HG03342 (cell line): ENCODE measurements at regions not wholly inside any gene's neighbourhood (a gene's known extent, or its start where the extent isn't known, plus 50 kb on each side); places are given as distances from the start of the nearest gene placed in this dataset.
"Not testable (repeated sequence)": the region's sequence is repeated elsewhere in the genome, so short reads cannot be mapped to it uniquely, and the experiment has no call there.

ENCODE experiments used
- ATAC-seq: cut with Tn5 transposase; IDR thresholded peaks from one replicate; pipeline ENCODE4 v1.9.1; 2021; ENCODE audit warnings: mild to moderate bottlenecking, moderate library complexity; ENCODE audit not compliant: unreplicated experiment

- no peak for ATAC-seq
Observed at GRCh38 chr22:46026899-46027210, 49.9 kb upstream of the WNT7B start.

- ATAC-seq = no peak
Observed at GRCh38 chr22:46027211-46028105, 50.5 kb upstream of the WNT7B start.

GRCh38 chr22:46028106-46028991 is 51.4 kb upstream of the WNT7B start:
- no peak for ATAC-seq

- no peak for ATAC-seq
Observed at GRCh38 chr22:46029036-46029435, 52.1 kb upstream of the WNT7B start.

- ATAC-seq = no peak
Observed at GRCh38 chr22:46029574-46030200, 52.7 kb upstream of the WNT7B start.

- ATAC-seq = no peak
Observed at GRCh38 chr22:46030231-46030880, 53.4 kb upstream of the WNT7B start.

- no peak for ATAC-seq
Observed at GRCh38 chr22:46031066-46031465, 54.1 kb upstream of the WNT7B start.

GRCh38 chr22:46031557-46031956 is 54.6 kb upstream of the WNT7B start:
- no peak for ATAC-seq

GRCh38 chr22:46031965-46032851 is 55.2 kb upstream of the WNT7B start:
- no peak for ATAC-seq

GRCh38 chr22:46033256-46034200 is 56.6 kb upstream of the WNT7B start:
- ATAC-seq = no peak

- not testable (repeated sequence) for ATAC-seq
Observed at GRCh38 chr22:46034480-46034879, 57.5 kb upstream of the WNT7B start.

- no peak for ATAC-seq
Observed at GRCh38 chr22:46035380-46035741, 58.4 kb upstream of the WNT7B start.

GRCh38 chr22:46035742-46036557 is 59.0 kb upstream of the WNT7B start:
- ATAC-seq = peak; percentile 90

- no peak for ATAC-seq
Observed at GRCh38 chr22:46036558-46037408, 59.8 kb upstream of the WNT7B start.

- ATAC-seq = no peak
Observed at GRCh38 chr22:46038174-46038487, 61.2 kb upstream of the WNT7B start.

- no peak for ATAC-seq
Observed at GRCh38 chr22:46038516-46039430, 61.8 kb upstream of the WNT7B start.
